Astrocyte (in vitro differentiated cells and primary cell): ENCODE measurements at regions not wholly inside any gene's neighbourhood (a gene's known extent, or its start where the extent isn't known, plus 50 kb on each side); places are given as distances from the start of the nearest gene placed in this dataset.

Source experiments
- DNase-seq: peaks from one replicate; pipeline ENCODE4 v3.0.0-alpha.2; 2010; ENCODE audit warnings: low read depth
- FAIRE-seq: peaks from 2 replicates; lab custom pipeline; 2011; peaks lifted over from hg19 to GRCh38; lab: Jason Lieb, UNC
- H2AFZ ChIP-seq: 2 replicates; pipeline ENCODE4 v1.6.0; 2012; ENCODE audit warnings: low read depth, low read length, inconsistent platforms
- H3K27ac ChIP-seq: 2 replicates; pipeline ENCODE4 v1.5.1; 2011; ENCODE audit warnings: low read depth, low read length, inconsistent platforms
- H3K27me3 ChIP-seq: 2 replicates; pipeline ENCODE4 v1.6.0; 2011; ENCODE audit warnings: low read length, inconsistent platforms; ENCODE audit not compliant: insufficient read depth
- H3K36me3 ChIP-seq: 2 replicates; pipeline ENCODE4 v1.5.1; 2011; ENCODE audit warnings: low read length, inconsistent platforms; ENCODE audit not compliant: insufficient read depth
- H3K4me1 ChIP-seq: 2 replicates; pipeline ENCODE4 v1.5.1; 2011; ENCODE audit warnings: low read length, inconsistent platforms; ENCODE audit not compliant: insufficient read depth
- H3K4me2 ChIP-seq: 2 replicates; pipeline ENCODE4 v1.6.0; 2012; ENCODE audit warnings: low read length, inconsistent platforms
- H3K4me3 ChIP-seq: 2 replicates; pipeline ENCODE4 v1.5.1; 2011; ENCODE audit warnings: low read depth, mild to moderate bottlenecking, low read length, inconsistent platforms; ENCODE audit not compliant: insufficient read depth
- H3K79me2 ChIP-seq: 2 replicates; pipeline ENCODE4 v1.6.0; 2012; ENCODE audit warnings: mild to moderate bottlenecking, low read length, inconsistent platforms; ENCODE audit not compliant: insufficient read depth
- H3K9ac ChIP-seq: 2 replicates; pipeline ENCODE4 v1.6.0; 2012; ENCODE audit warnings: mild to moderate bottlenecking, low read length, inconsistent platforms
- H3K9me3 ChIP-seq: 2 replicates; pipeline ENCODE4 v1.5.1; 2012; ENCODE audit warnings: low read depth, mild to moderate bottlenecking, low read length, inconsistent platforms; ENCODE audit not compliant: insufficient read depth
- H4K20me1 ChIP-seq: 2 replicates; pipeline ENCODE4 v1.6.0; 2012; ENCODE audit warnings: low read length, inconsistent platforms; ENCODE audit not compliant: insufficient read depth
- H3K27ac Mint-ChIP-seq: one replicate; pipeline ENCODE4 v1.8.0; 2021; ENCODE audit warnings: mild to moderate bottlenecking, mixed read lengths; ENCODE audit not compliant: unreplicated experiment
- H3K27me3 Mint-ChIP-seq: one replicate; pipeline ENCODE4 v1.8.0; 2021; ENCODE audit warnings: low read depth, mixed read lengths; ENCODE audit not compliant: unreplicated experiment
- H3K36me3 Mint-ChIP-seq: one replicate; pipeline ENCODE4 v1.8.0; 2021; ENCODE audit warnings: low read depth, mixed read lengths; ENCODE audit not compliant: unreplicated experiment
- H3K4me1 Mint-ChIP-seq: one replicate; pipeline ENCODE4 v1.8.0; 2021; ENCODE audit warnings: low read depth, mixed read lengths; ENCODE audit not compliant: unreplicated experiment
- H3K4me3 Mint-ChIP-seq: one replicate; pipeline ENCODE4 v1.8.0; 2021; ENCODE audit warnings: mild to moderate bottlenecking, moderate library complexity, mixed read lengths; ENCODE audit not compliant: unreplicated experiment
- H3K9me3 Mint-ChIP-seq: one replicate; pipeline ENCODE4 v1.8.0; 2021; ENCODE audit warnings: mild to moderate bottlenecking, mixed read lengths; ENCODE audit not compliant: unreplicated experiment
- EZH2 ChIP-seq: IDR thresholded peaks from 2 replicates; pipeline ENCODE4 v1.6.1; 2012; ENCODE audit warnings: mild to moderate bottlenecking, low read length, inconsistent platforms; ENCODE audit not compliant: insufficient read depth
- TF ChIP-seq, protein P1 (sequence below): IDR thresholded peaks from 2 replicates; pipeline ENCODE4 v1.5.1; 2011; ENCODE audit warnings: low read depth, mild to moderate bottlenecking, inconsistent platforms, low read length, moderate library complexity; ENCODE audit not compliant: insufficient read depth

DNA sequence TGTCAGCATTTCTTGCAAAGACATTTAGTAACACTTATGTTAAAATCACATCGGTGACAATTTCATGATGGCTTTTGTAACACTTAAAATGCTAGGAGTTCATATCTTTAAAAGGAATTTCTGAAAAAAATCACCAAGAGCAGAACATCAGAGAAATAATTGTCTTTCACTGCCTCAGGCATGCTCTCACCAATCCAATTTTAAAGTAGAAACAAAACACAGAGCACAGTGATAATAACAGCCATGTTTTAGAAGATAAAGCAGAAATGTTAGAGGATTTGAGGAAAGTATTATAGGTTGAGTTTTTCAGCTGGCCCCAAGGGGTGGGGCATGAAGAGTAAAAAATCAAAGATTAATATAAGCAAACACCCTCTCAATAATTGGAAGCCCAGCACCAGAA is 1037.6 kb downstream of the DSC3 start:
- no peaks in the 10 kb centered on the region for H3K79me2 ChIP-seq
- H3K36me3 ChIP-seq = no peaks in the 10 kb centered on the region
- Mint-ChIP-seq H3K4me3 (no peak overlapping the region), H3K4me1 (peaks cover 8% of the 10 kb centered on the region), H3K27ac (no peak overlapping the region), H3K36me3 (no peaks in the 10 kb centered on the region), H3K27me3 (no peaks in the 10 kb centered on the region), H3K9me3 (no peaks in the 10 kb centered on the region)
- H3K4me1 ChIP-seq = no peaks in the 10 kb centered on the region
- H3K27ac ChIP-seq = no peak overlapping the region
- H3K9me3 ChIP-seq = no peaks in the 10 kb centered on the region
- H3K4me3 ChIP-seq = no peak overlapping the region
- no peaks in the 10 kb centered on the region for H4K20me1 ChIP-seq
- H3K27me3 ChIP-seq = no peaks in the 10 kb centered on the region
- no peak overlapping the region for H3K4me2 ChIP-seq
- FAIRE-seq = no peak
- TF ChIP-seq EZH2 = no peak
- TF ChIP-seq, protein P1, sequence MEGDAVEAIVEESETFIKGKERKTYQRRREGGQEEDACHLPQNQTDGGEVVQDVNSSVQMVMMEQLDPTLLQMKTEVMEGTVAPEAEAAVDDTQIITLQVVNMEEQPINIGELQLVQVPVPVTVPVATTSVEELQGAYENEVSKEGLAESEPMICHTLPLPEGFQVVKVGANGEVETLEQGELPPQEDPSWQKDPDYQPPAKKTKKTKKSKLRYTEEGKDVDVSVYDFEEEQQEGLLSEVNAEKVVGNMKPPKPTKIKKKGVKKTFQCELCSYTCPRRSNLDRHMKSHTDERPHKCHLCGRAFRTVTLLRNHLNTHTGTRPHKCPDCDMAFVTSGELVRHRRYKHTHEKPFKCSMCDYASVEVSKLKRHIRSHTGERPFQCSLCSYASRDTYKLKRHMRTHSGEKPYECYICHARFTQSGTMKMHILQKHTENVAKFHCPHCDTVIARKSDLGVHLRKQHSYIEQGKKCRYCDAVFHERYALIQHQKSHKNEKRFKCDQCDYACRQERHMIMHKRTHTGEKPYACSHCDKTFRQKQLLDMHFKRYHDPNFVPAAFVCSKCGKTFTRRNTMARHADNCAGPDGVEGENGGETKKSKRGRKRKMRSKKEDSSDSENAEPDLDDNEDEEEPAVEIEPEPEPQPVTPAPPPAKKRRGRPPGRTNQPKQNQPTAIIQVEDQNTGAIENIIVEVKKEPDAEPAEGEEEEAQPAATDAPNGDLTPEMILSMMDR = no peak
- H3K9ac ChIP-seq = no peak overlapping the region
- no peak overlapping the region for H2AFZ ChIP-seq
- DNase-seq = no peak

DNA sequence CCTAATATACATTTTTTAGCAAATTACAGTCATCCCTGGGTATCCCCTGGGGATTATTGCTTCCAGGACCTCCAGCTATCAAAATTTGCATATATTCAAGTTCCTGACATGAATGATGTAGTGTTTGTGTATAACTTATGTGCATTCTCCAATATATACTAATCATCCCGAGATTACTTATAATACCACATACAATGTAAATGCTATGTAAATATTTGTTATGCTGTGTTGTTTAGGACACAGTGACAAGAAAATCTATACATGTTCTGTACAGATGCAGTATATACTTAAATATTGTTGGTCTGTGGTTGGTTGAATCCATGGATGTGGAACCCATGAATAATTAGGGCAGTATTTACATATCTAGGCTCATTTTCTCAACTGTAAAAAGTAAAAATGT is 1060.3 kb downstream of the DSC3 start:
- H3K4me1 Mint-ChIP-seq = no peaks in the 10 kb centered on the region
- Histone ChIP-seq H2AFZ (no peak overlapping the region), H3K36me3 (no peaks in the 10 kb centered on the region), H3K4me1 (no peaks in the 10 kb centered on the region), H3K4me3 (no peak overlapping the region), H4K20me1 (no peaks in the 10 kb centered on the region), H3K79me2 (no peaks in the 10 kb centered on the region), H3K27ac (no peak overlapping the region), H3K4me2 (no peak overlapping the region), H3K9me3 (no peaks in the 10 kb centered on the region), H3K27me3 (no peaks in the 10 kb centered on the region), H3K9ac (no peak overlapping the region)
- H3K9me3 Mint-ChIP-seq = no peaks in the 10 kb centered on the region
- no peaks in the 10 kb centered on the region for H3K27me3 Mint-ChIP-seq
- FAIRE-seq (no peak), DNase-seq (no peak)
- TF ChIP-seq, protein P1 = no peak
- no peak for TF ChIP-seq EZH2
- H3K4me3 Mint-ChIP-seq = no peak overlapping the region
- no peaks in the 10 kb centered on the region for H3K36me3 Mint-ChIP-seq
- no peak overlapping the region for H3K27ac Mint-ChIP-seq

DNA sequence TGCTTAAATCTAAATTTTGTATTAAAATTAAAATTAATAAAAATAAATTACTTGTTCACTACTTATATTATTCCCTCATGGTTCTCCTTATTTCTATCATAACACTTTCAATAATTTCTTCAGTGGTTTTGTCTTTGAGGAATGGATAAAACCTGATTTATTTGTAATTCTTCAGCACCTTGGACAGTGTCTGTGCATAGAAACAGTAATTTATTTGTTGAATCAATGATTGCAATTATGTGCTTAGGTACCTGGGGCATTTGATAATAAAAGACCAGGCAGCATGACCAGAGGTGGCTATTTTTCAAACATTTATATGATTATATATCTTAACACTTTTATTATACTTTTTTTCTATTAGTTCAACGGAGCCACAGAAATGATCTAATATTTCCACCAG is 1062.7 kb downstream of the DSC3 start:
- no peak overlapping the region for H2AFZ ChIP-seq
- H3K36me3 Mint-ChIP-seq = no peaks in the 10 kb centered on the region
- TF ChIP-seq, protein P1 = no peak

More for the DNA sequence above, 1062.7 kb downstream of the DSC3 start:
- Histone ChIP-seq H3K4me1 (no peaks in the 10 kb centered on the region), H3K27me3 (no peaks in the 10 kb centered on the region), H3K27ac (no peak overlapping the region), H4K20me1 (no peaks in the 10 kb centered on the region), H3K4me3 (no peak overlapping the region), H3K36me3 (no peaks in the 10 kb centered on the region), H3K9me3 (no peaks in the 10 kb centered on the region), H3K4me2 (no peak overlapping the region), H3K79me2 (no peaks in the 10 kb centered on the region), H3K9ac (no peak overlapping the region)
- no peaks in the 10 kb centered on the region for H3K27me3 Mint-ChIP-seq
- no peak for DNase-seq
- no peaks in the 10 kb centered on the region for H3K9me3 Mint-ChIP-seq
- H3K27ac Mint-ChIP-seq = no peak overlapping the region
- no peaks in the 10 kb centered on the region for H3K4me1 Mint-ChIP-seq
- no peak for FAIRE-seq
- H3K4me3 Mint-ChIP-seq = no peak overlapping the region
